MCF 10A (cell line): ENCODE measurements at regions not wholly inside any gene's neighbourhood (a gene's known extent, or its start where the extent isn't known, plus 50 kb on each side); places are given as distances from the start of the nearest gene placed in this dataset.

Source experiments
- BruUV-seq: library from RNA; stranded (reverse); fragments of 400-500 nt; replicated peaks from 2 replicates; lab custom pipeline; 2021; lab: Mats Ljungman, UMichigan
- CTCF ChIA-PET: fragments of 300-600 bp; sonication (Branson Sonifier 250); formaldehyde crosslinking; extraction: SDS; loops from one replicate; lab custom pipeline; 2021; ENCODE audit warnings: antibody characterized with exemption, inconsistent platforms; lab: Yijun Ruan, JAX
- POLR2A ChIA-PET: fragments of 300-600, 350-650 bp; sonication (Branson Sonifier 250); formaldehyde crosslinking; extraction: SDS; loops from one replicate; lab custom pipeline; 2020; ENCODE audit warnings: antibody characterized with exemption, inconsistent platforms; lab: Yijun Ruan, JAX
- DNase-seq: peaks from one replicate; pipeline ENCODE4 v3.0.0-alpha.2; 2018; ENCODE audit not compliant: unreplicated experiment
- H3K27ac Mint-ChIP-seq: one replicate; pipeline ENCODE4 v1.8.0; 2022; ENCODE audit warnings: mild to moderate bottlenecking, low read depth, mixed read lengths; ENCODE audit not compliant: unreplicated experiment
- H3K27me3 Mint-ChIP-seq: one replicate; pipeline ENCODE4 v1.8.0; 2022; ENCODE audit warnings: mixed read lengths; ENCODE audit not compliant: insufficient read depth, unreplicated experiment
- H3K36me3 Mint-ChIP-seq: one replicate; pipeline ENCODE4 v1.8.0; 2022; ENCODE audit warnings: mild to moderate bottlenecking, moderate library complexity, mixed read lengths; ENCODE audit not compliant: insufficient read depth, unreplicated experiment
- H3K4me1 Mint-ChIP-seq: one replicate; pipeline ENCODE4 v1.8.0; 2022; ENCODE audit warnings: mixed read lengths; ENCODE audit not compliant: insufficient read depth, unreplicated experiment
- H3K4me3 Mint-ChIP-seq: one replicate; pipeline ENCODE4 v1.8.0; 2022; ENCODE audit warnings: mild to moderate bottlenecking, moderate library complexity, mixed read lengths; ENCODE audit not compliant: unreplicated experiment
- H3K9me3 Mint-ChIP-seq: one replicate; pipeline ENCODE4 v1.8.0; 2022; ENCODE audit warnings: mixed read lengths; ENCODE audit not compliant: unreplicated experiment
- CTCF ChIP-seq: fragments of 200-600 bp; IDR thresholded peaks from one replicate; pipeline ENCODE4 v1.8.0; 2022; ENCODE audit warnings: antibody characterized with exemption, mild to moderate bottlenecking; ENCODE audit not compliant: unreplicated experiment
- intact Hi-C: fragments of 100-400 bp; cut with micrococcal nuclease; formaldehyde crosslinking; loops from 2 replicates; pipeline ENCODE4 v1.14.1; 2022

- DNase-seq, result no peak
- H3K4me3 Mint-ChIP-seq, result no peak overlapping the region
- H3K27ac Mint-ChIP-seq, result no peak overlapping the region
- H3K9me3 Mint-ChIP-seq, result no peaks in the 10 kb centered on the region
- ChIA-PET POLR2A (no interaction called here), CTCF (interaction anchor here (0.6 to 1.8 kb wide), 25 partner anchors 9 to 798 kb away, joined by 3 to 9 read pairs (median 4); no protein-coding TSS in a partner anchor)
- intact Hi-C loops, result loop anchor here (10.0 kb wide), 1 partner anchor 105 kb away; no protein-coding TSS in a partner anchor
- no TSS peak for BruUV-seq
- no peaks in the 10 kb centered on the region for H3K4me1 Mint-ChIP-seq
- H3K36me3 Mint-ChIP-seq, result no peaks in the 10 kb centered on the region
- no peak for TF ChIP-seq CTCF
- H3K27me3 Mint-ChIP-seq, result peaks cover 86% of the 10 kb centered on the region
Measured at GRCh38 chr14:21749306-21749868, 75.8 kb upstream of the OR4E1 start.

GRCh38 chr14:21748869-21749303 is 75.3 kb upstream of the OR4E1 start:
- ChIA-PET CTCF (interaction anchor here (0.5 to 1.8 kb wide), 27 partner anchors 8 to 798 kb away, joined by 3 to 9 read pairs (median 3); no protein-coding TSS in a partner anchor), POLR2A (no interaction called here)
- Mint-ChIP-seq H3K27ac (no peak overlapping the region), H3K4me1 (no peaks in the 10 kb centered on the region), H3K36me3 (no peaks in the 10 kb centered on the region), H3K4me3 (no peak overlapping the region), H3K27me3 (peaks cover 87% of the 10 kb centered on the region), H3K9me3 (no peaks in the 10 kb centered on the region)
- peak; percentile 60 for DNase-seq
- intact Hi-C loops, result loop anchor here (10.0 kb wide), 1 partner anchor 104 kb away; no protein-coding TSS in a partner anchor
- BruUV-seq, result no TSS peak
- peak; percentile 52 for TF ChIP-seq CTCF

- H3K4me3 Mint-ChIP-seq, result no peak overlapping the region
- ChIA-PET POLR2A (no interaction called here), CTCF (interaction anchor here (0.7 to 1.2 kb wide), 5 partner anchors 12 to 56 kb away, joined by 3 to 7 read pairs (median 4); no protein-coding TSS in a partner anchor)
- H3K36me3 Mint-ChIP-seq, result no peaks in the 10 kb centered on the region
- H3K9me3 Mint-ChIP-seq, result no peaks in the 10 kb centered on the region
- intact Hi-C loops, result no loop called here
- H3K4me1 Mint-ChIP-seq, result no peaks in the 10 kb centered on the region
- BruUV-seq, result no TSS peak
- no peak overlapping the region for H3K27ac Mint-ChIP-seq
- no peak for TF ChIP-seq CTCF
- no peak for DNase-seq
- peaks cover 94% of the 10 kb centered on the region for H3K27me3 Mint-ChIP-seq
Measured at GRCh38 chr14:21735639-21736307, 62.2 kb upstream of the OR4E1 start.

- Mint-ChIP-seq H3K27me3 (peaks cover 93% of the 10 kb centered on the region), H3K27ac (no peak overlapping the region), H3K36me3 (no peaks in the 10 kb centered on the region), H3K4me3 (no peak overlapping the region), H3K9me3 (no peaks in the 10 kb centered on the region), H3K4me1 (no peaks in the 10 kb centered on the region)
- intact Hi-C loops, result no loop called here
- ChIA-PET CTCF (interaction anchor here (0.6 to 1.4 kb wide), 13 partner anchors 7 to 1533 kb away, joined by 3 to 8 read pairs (median 4); no protein-coding TSS in a partner anchor), POLR2A (no interaction called here)
- TF ChIP-seq CTCF, result no peak
- DNase-seq, result no peak
- no TSS peak for BruUV-seq
Measured at GRCh38 chr14:21735200-21735599, 61.6 kb upstream of the OR4E1 start.
